GM13977 (cell line): ENCODE measurements at regions not wholly inside any gene's neighbourhood (a gene's known extent, or its start where the extent isn't known, plus 50 kb on each side); places are given as distances from the start of the nearest gene placed in this dataset.

Experiments
- DNase-seq: peaks from one replicate; pipeline ENCODE4 v3.0.0; 2012; ENCODE audit warnings: low spot score
- CTCF ChIP-seq: IDR thresholded peaks from 2 replicates; pipeline ENCODE4 v1.5.1; 2012; ENCODE audit warnings: mild to moderate bottlenecking, control low read depth; ENCODE audit not compliant: insufficient read depth; ENCODE audit errors: extremely low read depth, missing control alignments
- in situ Hi-C: fragments of 300-500 bp; cut with MboI; formaldehyde crosslinking; loops from one replicate; pipeline ENCODE4 v1.12.0; 2022; ENCODE audit warnings: low sequenced_read_pairs, low pct_unique_long_range_greater_than_20kb, mixed read lengths, inconsistent platforms; ENCODE audit not compliant: unreplicated experiment

DNA sequence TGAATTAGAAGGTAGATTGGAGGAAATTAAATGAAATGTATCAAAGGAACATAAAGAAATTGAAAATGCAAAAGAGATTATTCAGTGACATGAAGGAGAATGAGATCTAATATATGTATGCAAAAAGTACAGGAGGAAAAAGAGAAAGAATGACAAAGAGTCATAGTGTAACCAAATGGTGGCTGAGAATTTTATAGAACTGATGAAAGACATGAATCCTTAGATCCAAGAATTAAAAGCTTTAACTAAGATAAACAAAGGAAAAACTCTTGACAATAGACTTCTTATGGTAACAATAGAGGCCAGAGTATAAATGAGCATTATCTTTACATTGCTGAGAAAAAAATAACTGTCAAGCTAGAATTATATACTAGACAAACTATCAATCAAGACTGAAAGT, 505.4 kb upstream of the CD180 start:
- in situ Hi-C loops = no loop called here
- DNase-seq = no peak
- no peak for TF ChIP-seq CTCF

DNA sequence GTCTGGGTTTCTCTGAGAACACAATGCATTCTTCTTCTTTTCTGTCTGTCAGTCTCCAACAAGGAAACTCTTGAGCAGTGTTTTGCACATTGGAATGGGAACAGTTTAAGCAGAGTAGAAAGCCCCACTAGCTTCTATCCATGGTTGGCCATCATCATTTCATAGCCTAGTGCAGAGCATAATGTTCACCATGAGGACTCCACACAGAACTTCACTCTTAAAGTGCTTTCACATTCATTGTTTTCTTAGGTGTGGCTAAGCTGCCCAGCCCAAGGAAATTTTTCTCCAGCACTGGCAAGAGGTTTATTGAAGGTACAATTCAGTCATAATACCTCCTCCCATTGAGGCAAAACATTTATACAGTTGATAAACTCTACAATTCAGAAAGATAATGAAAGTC, 503.0 kb upstream of the CD180 start:
- no peak for TF ChIP-seq CTCF
- no peak for DNase-seq
- in situ Hi-C loops = no loop called here

DNA sequence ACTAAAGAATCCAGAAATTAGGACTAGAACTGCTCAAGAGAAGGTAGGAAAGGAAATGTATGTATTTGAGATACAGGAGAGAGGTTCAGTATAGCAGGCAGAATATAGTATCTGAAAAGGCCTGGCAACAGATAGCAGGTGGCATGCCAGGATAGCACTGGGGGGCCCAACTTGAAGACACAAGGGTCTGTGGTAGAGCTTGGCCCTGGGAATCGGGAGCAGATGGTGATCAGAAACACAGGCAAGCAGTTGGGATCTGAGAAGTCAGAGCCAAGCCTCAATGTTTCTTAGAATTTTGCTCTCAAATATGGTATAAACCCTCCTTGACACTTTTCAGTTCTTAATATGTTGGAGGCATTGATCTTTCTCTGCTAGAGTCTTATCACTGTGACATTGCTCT, 499.8 kb upstream of the CD180 start:
- DNase-seq = no peak
- no peak for TF ChIP-seq CTCF
- in situ Hi-C loops = no loop called here

DNA sequence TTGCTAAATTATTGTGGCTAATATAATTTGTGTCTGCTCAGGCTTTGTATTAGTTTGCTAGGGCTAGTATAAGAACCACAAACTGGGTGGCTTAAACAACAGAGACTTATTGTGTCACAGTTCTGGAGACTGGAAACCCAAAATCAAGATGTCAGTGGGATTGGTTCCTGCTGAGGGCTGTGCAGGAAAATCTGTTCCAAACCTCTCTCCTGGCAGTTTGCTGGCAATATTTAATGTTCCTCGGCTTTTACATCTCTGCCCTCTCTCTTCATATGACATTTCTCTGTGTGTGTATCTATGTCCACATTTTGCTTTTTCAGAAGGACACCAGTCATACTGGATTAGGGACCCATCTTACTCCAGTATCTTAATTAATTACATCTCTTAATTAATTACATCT, 498.8 kb upstream of the CD180 start:
- no peak for DNase-seq
- in situ Hi-C loops = no loop called here
- TF ChIP-seq CTCF = no peak

- TF ChIP-seq CTCF = no peak
- in situ Hi-C loops = no loop called here
- no peak for DNase-seq
These were observed 498.2 kb upstream of the CD180 start for GRCh38 chr5:67694810-67695191.

- in situ Hi-C loops = no loop called here
- DNase-seq = no peak
- TF ChIP-seq CTCF = no peak
These were observed 497.6 kb upstream of the CD180 start for GRCh38 chr5:67693956-67694809.
